GM21619 (cell line): ENCODE measurements at regions not wholly inside any gene's neighbourhood (a gene's known extent, or its start where the extent isn't known, plus 50 kb on each side); places are given as distances from the start of the nearest gene placed in this dataset.
"Not testable (repeated sequence)": the region's sequence is repeated elsewhere in the genome, so short reads cannot be mapped to it uniquely, and the experiment has no call there.

Source experiments
- ATAC-seq: cut with Tn5 transposase; IDR thresholded peaks from one replicate; pipeline ENCODE4 v1.9.1; 2021; ENCODE audit not compliant: unreplicated experiment

GRCh38 chr9:119688547-119688946 lies 319.3 kb upstream of the BRINP1 start:
- no peak for ATAC-seq

GRCh38 chr9:119677811-119678505 lies 308.7 kb upstream of the BRINP1 start:
- ATAC-seq = no peak

GRCh38 chr9:119675951-119676350 lies 306.7 kb upstream of the BRINP1 start:
- ATAC-seq = no peak

GRCh38 chr9:119672763-119673162 lies 303.5 kb upstream of the BRINP1 start:
- ATAC-seq = not testable (repeated sequence)

GRCh38 chr9:119667916-119668315 lies 298.7 kb upstream of the BRINP1 start:
- no peak for ATAC-seq

- ATAC-seq = no peak
These were observed 297.9 kb upstream of the BRINP1 start for GRCh38 chr9:119667163-119667562.

GRCh38 chr9:119662329-119662728 lies 293.1 kb upstream of the BRINP1 start:
- no peak for ATAC-seq

- ATAC-seq = no peak
These were observed 283.7 kb upstream of the BRINP1 start for GRCh38 chr9:119652931-119653330.

GRCh38 chr9:119649205-119649604 lies 280.0 kb upstream of the BRINP1 start:
- ATAC-seq = no peak

GRCh38 chr9:119639287-119639955 lies 270.2 kb upstream of the BRINP1 start:
- no peak for ATAC-seq

GRCh38 chr9:119634006-119634405 lies 264.8 kb upstream of the BRINP1 start:
- ATAC-seq = no peak

GRCh38 chr9:119611565-119611964 lies 242.3 kb upstream of the BRINP1 start:
- ATAC-seq = no peak

GRCh38 chr9:119609277-119609971 lies 240.2 kb upstream of the BRINP1 start:
- no peak for ATAC-seq

- no peak for ATAC-seq
These were observed 232.4 kb upstream of the BRINP1 start for GRCh38 chr9:119601632-119602031.

GRCh38 chr9:119597499-119597898 lies 228.3 kb upstream of the BRINP1 start:
- no peak for ATAC-seq

GRCh38 chr9:119596703-119597102 lies 227.5 kb upstream of the BRINP1 start:
- ATAC-seq = no peak

GRCh38 chr9:119588874-119589744 lies 219.9 kb upstream of the BRINP1 start:
- ATAC-seq = no peak

- ATAC-seq = no peak
These were observed 208.6 kb upstream of the BRINP1 start for GRCh38 chr9:119577881-119578280.

- ATAC-seq = no peak
These were observed 190.8 kb upstream of the BRINP1 start for GRCh38 chr9:119559986-119560385.

- no peak for ATAC-seq
These were observed 189.8 kb upstream of the BRINP1 start for GRCh38 chr9:119559056-119559455.
